WTC11 (cell line): ENCODE measurements at regions not wholly inside any gene's neighbourhood (a gene's known extent, or its start where the extent isn't known, plus 50 kb on each side); places are given as distances from the start of the nearest gene placed in this dataset.

Experiments used
- ATAC-seq: fragments of 200-7000 bp; cut with Tn5 transposase; 2 replicates; pipeline ENCODE4 v1.10.0; 2021; ENCODE audit warnings: mild to moderate bottlenecking, moderate library complexity
- CTCF ChIA-PET: fragments of 300-600 bp; sonication (Branson Sonifier 250); formaldehyde crosslinking; loops from one replicate; lab custom pipeline; 2021; ENCODE audit warnings: antibody characterized with exemption; lab: Charles Lee
- POLR2A ChIA-PET: fragments of 350-600 bp; sonication (Branson Sonifier 250); formaldehyde crosslinking; loops from one replicate; lab custom pipeline; 2021; ENCODE audit warnings: antibody characterized with exemption; lab: Charles Lee
- DNase-seq: peaks from one replicate; pipeline ENCODE4 v3.0.0; 2021; ENCODE audit warnings: low spot score
- H3K27ac Mint-ChIP-seq: 2 replicates; pipeline ENCODE4 v1.8.0; 2021; ENCODE audit warnings: mixed read lengths
- H3K27me3 Mint-ChIP-seq: 2 replicates; pipeline ENCODE4 v1.8.0; 2021; ENCODE audit warnings: low read depth, mild to moderate bottlenecking, moderate library complexity, mixed read lengths
- H3K36me3 Mint-ChIP-seq: 2 replicates; pipeline ENCODE4 v1.8.0; 2021; ENCODE audit warnings: mixed read lengths
- H3K4me1 Mint-ChIP-seq: 2 replicates; pipeline ENCODE4 v1.8.0; 2022; ENCODE audit warnings: mixed read lengths
- H3K4me3 Mint-ChIP-seq: 2 replicates; pipeline ENCODE4 v1.8.0; 2021; ENCODE audit warnings: mild to moderate bottlenecking, moderate library complexity, mixed read lengths
- H3K9me3 Mint-ChIP-seq: 2 replicates; pipeline ENCODE4 v1.8.0; 2021; ENCODE audit warnings: mixed read lengths
- ARID4B ChIP-seq: sonication (generic); formaldehyde crosslinking; IDR thresholded peaks from 2 replicates; pipeline ENCODE4 v1.8.0; 2023; ENCODE audit warnings: missing genetic modification reagents, mild to moderate bottlenecking, borderline replicate concordance
- ATF1 ChIP-seq: sonication (generic); formaldehyde crosslinking; IDR thresholded peaks from 2 replicates; pipeline ENCODE4 v1.8.1; 2023; ENCODE audit warnings: mild to moderate bottlenecking, moderate library complexity, missing genetic modification reagents
- CBFB ChIP-seq: sonication (generic); formaldehyde crosslinking; IDR thresholded peaks from 2 replicates; pipeline ENCODE4 v1.8.1; 2022; ENCODE audit warnings: mild to moderate bottlenecking, low read depth, missing genetic modification reagents
- E2F5 ChIP-seq: sonication (generic); formaldehyde crosslinking; IDR thresholded peaks from 2 replicates; pipeline ENCODE4 v1.8.1; 2022; ENCODE audit warnings: mild to moderate bottlenecking, moderate library complexity, missing genetic modification reagents
- ELF4 ChIP-seq: sonication (generic); formaldehyde crosslinking; IDR thresholded peaks from 2 replicates; pipeline ENCODE4 v1.8.1; 2022; ENCODE audit warnings: low read depth, mild to moderate bottlenecking, moderate library complexity, missing genetic modification reagents
- FOXP4 ChIP-seq: sonication (generic); formaldehyde crosslinking; IDR thresholded peaks from 2 replicates; pipeline ENCODE4 v1.8.0; 2022; ENCODE audit warnings: mild to moderate bottlenecking, missing genetic modification reagents
- GRHL2 ChIP-seq: fragments of 250-450 bp; sonication (Bioruptor Pico); IDR thresholded peaks from 2 replicates; pipeline ENCODE4 v1.8.0; 2022; ENCODE audit warnings: mild to moderate bottlenecking, moderate library complexity; ENCODE audit not compliant: insufficient replicate concordance, severe bottlenecking
- IRF1 ChIP-seq: sonication (generic); formaldehyde crosslinking; IDR thresholded peaks from 2 replicates; pipeline ENCODE4 v1.8.0; 2023; ENCODE audit warnings: missing genetic modification reagents
- IRF2 ChIP-seq: sonication (generic); formaldehyde crosslinking; IDR thresholded peaks from 2 replicates; pipeline ENCODE4 v1.8.0; 2022; ENCODE audit warnings: low read depth, missing genetic modification reagents, borderline replicate concordance
- JAZF1 ChIP-seq: fragments of 250-450 bp; sonication (Bioruptor Pico); IDR thresholded peaks from 2 replicates; pipeline ENCODE4 v1.9.0; 2021; ENCODE audit warnings: moderate library complexity, mild to moderate bottlenecking, inconsistent platforms
- MAX ChIP-seq: sonication (generic); formaldehyde crosslinking; IDR thresholded peaks from 2 replicates; pipeline ENCODE4 v1.8.0; 2022; ENCODE audit warnings: mild to moderate bottlenecking, missing genetic modification reagents
- MLX ChIP-seq: sonication (generic); formaldehyde crosslinking; IDR thresholded peaks from 2 replicates; pipeline ENCODE4 v1.8.1; 2023; ENCODE audit warnings: mild to moderate bottlenecking, missing genetic modification reagents, moderate library complexity
- NR1H2 ChIP-seq: sonication (generic); formaldehyde crosslinking; IDR thresholded peaks from 2 replicates; pipeline ENCODE4 v1.9.0; 2021; ENCODE audit warnings: mild to moderate bottlenecking, moderate library complexity, missing genetic modification reagents
- PRRX2 ChIP-seq: fragments of 250-450 bp; sonication (Bioruptor Pico); IDR thresholded peaks from 2 replicates; pipeline ENCODE4 v1.8.0; 2021; ENCODE audit warnings: mild to moderate bottlenecking
- SMAD3 ChIP-seq: sonication (generic); formaldehyde crosslinking; IDR thresholded peaks from 2 replicates; pipeline ENCODE4 v1.8.0; 2022; ENCODE audit warnings: missing genetic modification reagents, mild to moderate bottlenecking, borderline replicate concordance
- SP1 ChIP-seq: sonication (generic); formaldehyde crosslinking; conservative IDR thresholded peaks from 2 replicates; pipeline ENCODE4 v1.8.1; 2022; ENCODE audit warnings: missing genetic modification reagents
- USF2 ChIP-seq: sonication (generic); formaldehyde crosslinking; IDR thresholded peaks from 2 replicates; pipeline ENCODE4 v1.8.1; 2023; ENCODE audit warnings: mild to moderate bottlenecking, missing genetic modification reagents, moderate library complexity
- ZNF219 ChIP-seq: sonication (generic); formaldehyde crosslinking; IDR thresholded peaks from 2 replicates; pipeline ENCODE4 v1.8.0; 2023; ENCODE audit warnings: missing genetic modification reagents, mild to moderate bottlenecking, borderline replicate concordance
- ZNF263 ChIP-seq: sonication (generic); formaldehyde crosslinking; IDR thresholded peaks from 2 replicates; pipeline ENCODE4 v1.8.1; 2022; ENCODE audit warnings: low read depth, mild to moderate bottlenecking, moderate library complexity, missing genetic modification reagents
- ZNF423 ChIP-seq: fragments of 250-450 bp; sonication (Bioruptor Pico); IDR thresholded peaks from 2 replicates; pipeline ENCODE4 v2.1.2; 2022; ENCODE audit warnings: mild to moderate bottlenecking, moderate library complexity
- ZNF532 ChIP-seq: fragments of 250-450 bp; sonication (Bioruptor Pico); IDR thresholded peaks from 2 replicates; pipeline ENCODE4 v1.9.0; 2021; ENCODE audit warnings: mild to moderate bottlenecking, borderline replicate concordance
- ZNF671 ChIP-seq: fragments of 250-450 bp; sonication (Bioruptor Pico); IDR thresholded peaks from 2 replicates; pipeline ENCODE4 v1.8.0; 2021; ENCODE audit warnings: mild to moderate bottlenecking

- CTCF ChIA-PET, result no interaction called here
- peaks cover 7% of the 10 kb centered on the region; the same call in 1 of the 2 replicates for H3K4me1 Mint-ChIP-seq
- ATAC-seq, result no peak
- peaks cover 68% of the 10 kb centered on the region for H3K9me3 Mint-ChIP-seq
- DNase-seq, result no peak
- no peak overlapping the region for H3K4me3 Mint-ChIP-seq
- H3K27ac Mint-ChIP-seq, result no peak overlapping the region
- peaks cover 68% of the 10 kb centered on the region for H3K36me3 Mint-ChIP-seq
- TF ChIP-seq IRF1 (CRISPR knock-in tag) (no peak), ZNF671 (CRISPR knock-in tag) (no peak), CBFB (CRISPR knock-in tag) (no peak), ZNF263 (CRISPR knock-in tag) (no peak), IRF2 (CRISPR knock-in tag) (no peak), SP1 (CRISPR knock-in tag) (no peak), GRHL2 (CRISPR knock-in tag) (no peak), E2F5 (no peak), USF2 (CRISPR knock-in tag) (no peak), ZNF219 (CRISPR knock-in tag) (no peak), ZNF532 (no peak), ZNF423 (CRISPR knock-in tag) (no peak), SMAD3 (CRISPR knock-in tag) (no peak), PRRX2 (CRISPR knock-in tag) (no peak), FOXP4 (no peak), MAX (no peak), ATF1 (CRISPR knock-in tag) (no peak)
- POLR2A ChIA-PET, result no interaction called here
- H3K27me3 Mint-ChIP-seq, result peaks cover 52% of the 10 kb centered on the region
Measured at GRCh38 chr2:60136913-60137312, 416.5 kb downstream of the BCL11A start.

- H3K4me1 Mint-ChIP-seq, result peaks cover 14% of the 10 kb centered on the region
- DNase-seq, result no peak
- ChIA-PET CTCF (no interaction called here), POLR2A (interaction anchor here (0.6 kb wide), 1 partner anchor 629 kb away, joined by 3 read pairs; no protein-coding TSS in a partner anchor)
- peaks cover 39% of the 10 kb centered on the region for H3K9me3 Mint-ChIP-seq
- H3K27me3 Mint-ChIP-seq, result peaks cover 9% of the 10 kb centered on the region
- H3K4me3 Mint-ChIP-seq, result no peak overlapping the region
- no peak overlapping the region for H3K27ac Mint-ChIP-seq
- peaks cover 15% of the 10 kb centered on the region for H3K36me3 Mint-ChIP-seq
- no peak for ATAC-seq
- TF ChIP-seq ARID4B (no peak), NR1H2 (CRISPR knock-in tag) (no peak), MLX (CRISPR knock-in tag) (no peak), ELF4 (CRISPR knock-in tag) (no peak), JAZF1 (no peak)
Measured at GRCh38 chr2:60127191-60127590, 426.3 kb downstream of the BCL11A start.
